Nephron progenitor cell (in vitro differentiated cells): ENCODE measurements at regions not wholly inside any gene's neighbourhood (a gene's known extent, or its start where the extent isn't known, plus 50 kb on each side); places are given as distances from the start of the nearest gene placed in this dataset.

ENCODE experiments used
- DNase-seq: peaks from one replicate; pipeline ENCODE4 v3.0.0; 2021
- H3K27ac Mint-ChIP-seq: 2 replicates; pipeline ENCODE4 v1.8.0; 2021; ENCODE audit warnings: mild to moderate bottlenecking, moderate library complexity, mixed read lengths
- H3K27me3 Mint-ChIP-seq: 2 replicates; pipeline ENCODE4 v1.8.0; 2021; ENCODE audit warnings: mild to moderate bottlenecking, low read depth, mixed read lengths; ENCODE audit not compliant: poor library complexity
- H3K36me3 Mint-ChIP-seq: 2 replicates; pipeline ENCODE4 v1.8.0; 2021; ENCODE audit warnings: low read depth, mixed read lengths
- H3K4me1 Mint-ChIP-seq: 2 replicates; pipeline ENCODE4 v1.8.0; 2021; ENCODE audit warnings: mixed read lengths
- H3K4me3 Mint-ChIP-seq: 2 replicates; pipeline ENCODE4 v1.8.0; 2021; ENCODE audit warnings: mild to moderate bottlenecking, moderate library complexity, mixed read lengths
- H3K9me3 Mint-ChIP-seq: 2 replicates; pipeline ENCODE4 v1.8.0; 2021; ENCODE audit warnings: mild to moderate bottlenecking, moderate library complexity, mixed read lengths
- TF ChIP-seq, protein P1 (sequence below): fragments of 200-600 bp; sonication (generic); IDR thresholded peaks from 2 replicates; pipeline ENCODE4 v1.5.0; 2021; ENCODE audit warnings: antibody characterized with exemption

DNA sequence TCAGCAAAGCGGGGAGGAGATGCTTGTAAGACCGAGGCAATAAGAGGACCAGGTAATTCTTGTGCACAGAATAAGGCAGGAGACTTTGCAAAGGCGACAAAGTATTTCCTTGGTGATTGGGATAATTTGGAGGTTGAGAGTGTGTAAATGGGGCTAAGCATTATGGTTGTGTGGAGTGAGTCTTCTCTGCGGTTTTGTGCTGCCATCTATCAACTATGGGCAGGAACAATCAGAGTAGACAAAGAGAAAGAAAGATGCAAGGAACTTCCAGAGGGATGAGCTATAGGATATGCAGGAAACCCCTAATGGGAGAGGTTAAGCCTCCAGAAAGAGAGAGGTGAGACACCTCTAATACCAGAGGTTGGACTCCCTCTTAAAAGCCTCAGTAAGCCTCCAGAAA is 339.8 kb downstream of the PAPSS1 start:
- TF ChIP-seq, protein P1, sequence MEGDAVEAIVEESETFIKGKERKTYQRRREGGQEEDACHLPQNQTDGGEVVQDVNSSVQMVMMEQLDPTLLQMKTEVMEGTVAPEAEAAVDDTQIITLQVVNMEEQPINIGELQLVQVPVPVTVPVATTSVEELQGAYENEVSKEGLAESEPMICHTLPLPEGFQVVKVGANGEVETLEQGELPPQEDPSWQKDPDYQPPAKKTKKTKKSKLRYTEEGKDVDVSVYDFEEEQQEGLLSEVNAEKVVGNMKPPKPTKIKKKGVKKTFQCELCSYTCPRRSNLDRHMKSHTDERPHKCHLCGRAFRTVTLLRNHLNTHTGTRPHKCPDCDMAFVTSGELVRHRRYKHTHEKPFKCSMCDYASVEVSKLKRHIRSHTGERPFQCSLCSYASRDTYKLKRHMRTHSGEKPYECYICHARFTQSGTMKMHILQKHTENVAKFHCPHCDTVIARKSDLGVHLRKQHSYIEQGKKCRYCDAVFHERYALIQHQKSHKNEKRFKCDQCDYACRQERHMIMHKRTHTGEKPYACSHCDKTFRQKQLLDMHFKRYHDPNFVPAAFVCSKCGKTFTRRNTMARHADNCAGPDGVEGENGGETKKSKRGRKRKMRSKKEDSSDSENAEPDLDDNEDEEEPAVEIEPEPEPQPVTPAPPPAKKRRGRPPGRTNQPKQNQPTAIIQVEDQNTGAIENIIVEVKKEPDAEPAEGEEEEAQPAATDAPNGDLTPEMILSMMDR, result no peak
- no peak for DNase-seq
- Mint-ChIP-seq H3K4me3 (no peak overlapping the region), H3K36me3 (no peaks in the 10 kb centered on the region), H3K27me3 (peaks cover 3% of the 10 kb centered on the region), H3K27ac (no peak overlapping the region), H3K9me3 (peaks cover 16% of the 10 kb centered on the region), H3K4me1 (peaks cover 5% of the 10 kb centered on the region)

DNA sequence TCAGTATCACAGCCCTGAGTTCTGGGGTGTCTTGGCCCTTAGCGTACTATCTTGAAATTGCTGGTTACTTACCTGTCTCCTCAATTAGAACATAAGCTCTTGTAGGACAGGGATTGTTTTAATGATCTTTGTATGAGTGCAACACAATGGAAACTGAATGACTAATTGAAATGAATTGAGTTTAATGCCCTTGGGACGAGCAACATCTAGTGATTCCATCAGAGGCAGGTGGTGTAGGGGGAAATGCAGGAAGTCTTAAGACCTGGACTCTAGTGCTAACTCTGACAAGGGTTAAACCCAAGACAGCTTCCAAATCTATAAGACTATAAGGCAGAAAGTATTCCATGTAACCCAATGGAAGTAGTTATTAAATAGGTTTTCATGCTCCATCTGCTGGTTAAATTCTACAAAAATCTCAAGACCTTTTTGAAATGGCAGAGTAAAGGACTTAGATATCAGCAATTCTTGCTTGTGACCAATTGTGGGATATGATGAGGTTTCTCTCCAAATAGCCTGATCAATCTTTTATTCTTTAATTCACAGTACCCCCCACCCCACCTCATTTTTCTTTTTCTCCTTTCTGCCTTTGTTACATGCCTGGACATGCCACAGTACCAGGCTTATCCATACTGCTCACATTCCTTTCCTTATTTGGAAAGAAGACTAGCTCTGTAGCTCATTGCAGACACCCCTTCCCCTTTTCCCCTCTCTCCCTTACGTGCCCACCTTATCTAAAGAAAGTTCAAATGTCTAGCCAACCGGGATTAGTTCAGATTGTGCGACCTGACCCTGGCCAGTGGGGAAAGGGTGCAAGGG is 340.8 kb downstream of the PAPSS1 start:
- Mint-ChIP-seq H3K9me3 (peaks cover 16% of the 10 kb centered on the region), H3K36me3 (no peaks in the 10 kb centered on the region), H3K4me3 (no peak overlapping the region), H3K27me3 (peaks cover 3% of the 10 kb centered on the region), H3K27ac (no peak overlapping the region), H3K4me1 (peaks cover 5% of the 10 kb centered on the region)
- no peak for DNase-seq
- TF ChIP-seq, protein P1, result no peak

DNA sequence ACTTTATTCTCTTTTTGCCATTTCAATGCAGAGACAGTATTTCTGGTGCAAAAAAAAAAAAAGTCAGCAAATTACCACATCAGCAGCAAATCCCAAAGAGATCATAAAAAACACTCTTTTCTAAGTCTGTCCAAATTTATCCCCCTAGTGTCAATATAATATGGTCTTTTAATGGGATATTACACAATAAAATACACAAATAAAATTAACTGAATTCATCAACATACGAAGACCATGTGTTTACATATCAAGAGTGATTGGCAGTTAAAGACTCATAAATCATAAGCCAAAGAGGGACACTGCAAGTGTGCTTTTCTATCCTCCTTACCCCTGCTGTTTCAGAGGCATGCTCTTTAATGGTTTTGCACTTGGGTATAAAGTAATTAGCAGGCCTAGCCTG is 340.2 kb upstream of the DKK2 start:
- DNase-seq, result no peak
- TF ChIP-seq, protein P1, result no peak
- Mint-ChIP-seq H3K4me3 (no peak overlapping the region), H3K4me1 (peaks cover 5% of the 10 kb centered on the region), H3K27ac (no peak overlapping the region), H3K9me3 (peaks cover 31% of the 10 kb centered on the region), H3K27me3 (no peaks in the 10 kb centered on the region), H3K36me3 (no peaks in the 10 kb centered on the region)

DNA sequence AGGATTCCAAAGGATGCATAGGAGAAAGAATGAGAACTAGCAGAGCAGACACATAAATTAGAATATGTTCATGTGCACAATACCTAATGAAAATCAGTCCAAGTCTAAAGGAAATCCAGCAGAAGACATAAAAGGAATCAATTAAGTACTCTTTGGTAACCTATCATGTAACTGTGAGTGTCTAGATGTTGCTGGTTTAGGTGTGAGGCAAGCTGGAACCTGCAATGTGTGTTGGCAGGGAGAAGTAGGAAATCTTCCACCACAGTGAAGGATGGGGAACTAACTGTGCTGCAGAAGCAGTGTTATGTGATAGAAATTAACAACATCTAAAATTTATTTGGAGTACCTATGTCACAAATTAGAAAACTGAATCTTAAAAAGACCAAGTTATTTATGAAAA is 330.8 kb upstream of the DKK2 start:
- no peaks in the 10 kb centered on the region for H3K4me1 Mint-ChIP-seq
- TF ChIP-seq, protein P1, result no peak
- peaks cover 9% of the 10 kb centered on the region for H3K9me3 Mint-ChIP-seq
- no peaks in the 10 kb centered on the region for H3K36me3 Mint-ChIP-seq
- no peak for DNase-seq
- no peak overlapping the region for H3K27ac Mint-ChIP-seq
- peaks cover 3% of the 10 kb centered on the region for H3K27me3 Mint-ChIP-seq
- no peak overlapping the region for H3K4me3 Mint-ChIP-seq

DNA sequence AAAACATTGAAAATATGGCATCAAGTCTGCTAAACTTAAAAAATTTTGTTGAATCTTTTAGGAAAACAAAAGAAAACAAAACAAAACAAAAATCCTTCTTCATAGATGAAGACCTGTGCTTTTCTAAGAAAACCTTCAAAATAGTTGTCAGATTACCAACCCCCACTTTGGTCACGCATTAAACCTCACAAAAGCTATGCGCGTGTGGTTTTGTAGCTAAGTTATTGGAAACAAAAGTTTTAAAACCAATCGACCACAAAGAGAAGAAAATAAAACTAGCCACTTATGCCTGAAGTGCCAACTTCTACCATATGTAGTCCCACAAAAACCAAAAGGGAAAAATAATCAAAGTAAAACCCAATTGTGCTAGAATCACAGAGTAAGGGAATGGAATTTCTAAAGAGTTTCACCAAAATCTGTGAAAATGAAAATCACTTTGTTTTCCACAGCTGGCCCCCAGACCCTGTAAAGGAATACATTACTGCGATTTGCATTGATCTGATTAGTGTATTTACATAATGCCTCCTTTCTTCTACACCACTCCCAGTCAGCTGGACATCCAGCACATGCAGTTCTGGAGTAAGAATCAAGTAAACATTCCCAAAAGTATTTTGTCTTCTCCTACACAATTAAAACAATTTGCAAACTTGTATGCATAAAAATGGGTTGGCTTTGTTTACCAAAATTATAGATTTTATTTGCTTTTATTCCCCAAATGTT is 330.1 kb upstream of the DKK2 start:
- no peaks in the 10 kb centered on the region for H3K36me3 Mint-ChIP-seq

More for the DNA sequence above, 330.1 kb upstream of the DKK2 start:
- no peaks in the 10 kb centered on the region for H3K4me1 Mint-ChIP-seq
- peaks cover 2% of the 10 kb centered on the region for H3K9me3 Mint-ChIP-seq
- DNase-seq, result no peak
- no peak overlapping the region for H3K4me3 Mint-ChIP-seq
- TF ChIP-seq, protein P1, result no peak
- no peak overlapping the region for H3K27ac Mint-ChIP-seq
- peaks cover 8% of the 10 kb centered on the region for H3K27me3 Mint-ChIP-seq
